ENCODE measurements at regions not wholly inside any gene's neighbourhood (a gene's known extent, or its start where the extent isn't known, plus 50 kb on each side); places are given as distances from the start of the nearest gene placed in this dataset.

DNA sequence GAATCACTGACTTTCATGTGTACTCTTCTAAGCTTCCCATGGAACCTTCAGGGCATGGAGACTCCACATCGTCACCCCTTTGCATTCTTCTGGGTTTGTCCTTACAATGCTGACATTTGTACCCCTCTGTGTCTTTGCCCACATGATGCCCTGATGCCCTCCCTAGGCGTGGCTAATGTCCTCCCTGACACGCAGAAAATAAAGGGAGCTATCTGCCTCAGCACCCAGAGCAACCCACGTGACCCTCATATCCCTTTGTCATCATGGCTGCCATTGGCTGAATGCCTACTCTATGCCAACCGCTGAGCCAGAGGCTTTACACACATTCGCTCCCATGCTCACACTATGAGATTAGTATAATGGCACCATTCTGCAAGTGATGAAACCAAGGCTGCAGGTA is 86.4 kb upstream of the KLHL29 start:
- BruUV-seq (replicated peaks), result no TSS peak
- intact Hi-C loops (cut with micrococcal nuclease; ENCODE audit: unreplicated experiment) (no loop called here), in situ Hi-C loops (cut with HindIII; ENCODE audit: extremely low pct_ligation_motif_present, low pct_unique_long_range_greater_than_20kb) (no loop called here)
- WGBS (ENCODE audit: low lambda C conversion rate), result 18% methylated on average over 6 of the region's 6 CpGs
- H4K20me1 ChIP-seq (ENCODE audit: insufficient read depth, low read length), result no peaks in the 10 kb centered on the region
- no peaks in the 10 kb centered on the region for H3K9me3 ChIP-seq (ENCODE audit: low read length)
- H3K4me3 ChIP-seq (replicated peaks in 1 of 3; ENCODE audit: insufficient read depth in 1 of 3, low read depth in 2 of 3, low read length in 3 of 3), result no peak overlapping the region
- H3K4me1 ChIP-seq (ENCODE audit: insufficient read depth, low read length), result no peaks in the 10 kb centered on the region
- ChIA-PET POLR2A (no interaction called here), CTCF (ENCODE audit: low intra/inter-chr PET ratio, low total read pairs) (no interaction called here)
- no peaks in the 10 kb centered on the region for H3K79me2 ChIP-seq (ENCODE audit: insufficient read depth, low read length)
- no peak for FAIRE-seq
- H3K36me3 ChIP-seq (replicated peaks in 1 of 2; ENCODE audit: control insufficient read depth in 1 of 2, insufficient read depth in 2 of 2, low read length in 2 of 2), result no peaks in the 10 kb centered on the region
- H3K27ac ChIP-seq (ENCODE audit: extremely low read length, insufficient read depth, low read length), result no peak overlapping the region
- no peak for DNase-seq (ENCODE audit: low spot score)
- no peak overlapping the region for H3K4me2 ChIP-seq (ENCODE audit: low read depth, low read length)
- H3K27me3 ChIP-seq (ENCODE audit: control insufficient read depth in 1 of 2, insufficient read depth in 2 of 2, low read length in 2 of 2), result no peaks in the 10 kb centered on the region; a peak in 1 of 5 replicates
- no peak overlapping the region for H2AFZ ChIP-seq (ENCODE audit: low read length)
- no peak for ATAC-seq
- H3K9ac ChIP-seq (ENCODE audit: insufficient read depth, low read depth, low read length), result no peak overlapping the region
- TF ChIP-seq, protein P1, sequence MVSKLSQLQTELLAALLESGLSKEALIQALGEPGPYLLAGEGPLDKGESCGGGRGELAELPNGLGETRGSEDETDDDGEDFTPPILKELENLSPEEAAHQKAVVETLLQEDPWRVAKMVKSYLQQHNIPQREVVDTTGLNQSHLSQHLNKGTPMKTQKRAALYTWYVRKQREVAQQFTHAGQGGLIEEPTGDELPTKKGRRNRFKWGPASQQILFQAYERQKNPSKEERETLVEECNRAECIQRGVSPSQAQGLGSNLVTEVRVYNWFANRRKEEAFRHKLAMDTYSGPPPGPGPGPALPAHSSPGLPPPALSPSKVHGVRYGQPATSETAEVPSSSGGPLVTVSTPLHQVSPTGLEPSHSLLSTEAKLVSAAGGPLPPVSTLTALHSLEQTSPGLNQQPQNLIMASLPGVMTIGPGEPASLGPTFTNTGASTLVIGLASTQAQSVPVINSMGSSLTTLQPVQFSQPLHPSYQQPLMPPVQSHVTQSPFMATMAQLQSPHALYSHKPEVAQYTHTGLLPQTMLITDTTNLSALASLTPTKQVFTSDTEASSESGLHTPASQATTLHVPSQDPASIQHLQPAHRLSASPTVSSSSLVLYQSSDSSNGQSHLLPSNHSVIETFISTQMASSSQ (IDR thresholded peaks at IDR 0.05; ENCODE audit: low read depth), result no peak
- TF ChIP-seq, protein P1 (CRISPR knock-in tag; IDR thresholded peaks at IDR 0.05; ENCODE audit: borderline replicate concordance), result no peak
- TF ChIP-seq YY1 (IDR thresholded peaks at IDR 0.05; ENCODE audit: insufficient read depth, insufficient replicate concordance, low read depth, low read length) (no peak), AFF4 (CRISPR knock-in tag; IDR thresholded peaks at IDR 0.05) (no peak), WIZ (CRISPR knock-in tag; IDR thresholded peaks at IDR 0.05) (no peak), ARHGAP35 (CRISPR knock-in tag; IDR thresholded peaks at IDR 0.05; ENCODE audit: borderline replicate concordance) (no peak), ZBTB14 (CRISPR knock-in tag; IDR thresholded peaks at IDR 0.05) (no peak), ASH2L (IDR thresholded peaks at IDR 0.05; ENCODE audit: insufficient read length, low read depth, low read length) (no peak), KMT2B (CRISPR knock-in tag; IDR thresholded peaks at IDR 0.05) (no peak), ZNF737 (CRISPR knock-in tag; IDR thresholded peaks at IDR 0.05; ENCODE audit: borderline replicate concordance) (no peak), MAZ (IDR thresholded peaks at IDR 0.05; ENCODE audit: borderline replicate concordance, low read depth, low read length) (no peak), MAZ (CRISPR knock-in tag; IDR thresholded peaks at IDR 0.05; ENCODE audit: low read depth) (no peak), ZNF577 (CRISPR knock-in tag; IDR thresholded peaks at IDR 0.05; ENCODE audit: borderline replicate concordance, low read depth) (no peak), TSC22D2 (CRISPR knock-in tag; IDR thresholded peaks at IDR 0.05; ENCODE audit: borderline replicate concordance) (no peak)
- TF ChIP-seq, protein P2, sequence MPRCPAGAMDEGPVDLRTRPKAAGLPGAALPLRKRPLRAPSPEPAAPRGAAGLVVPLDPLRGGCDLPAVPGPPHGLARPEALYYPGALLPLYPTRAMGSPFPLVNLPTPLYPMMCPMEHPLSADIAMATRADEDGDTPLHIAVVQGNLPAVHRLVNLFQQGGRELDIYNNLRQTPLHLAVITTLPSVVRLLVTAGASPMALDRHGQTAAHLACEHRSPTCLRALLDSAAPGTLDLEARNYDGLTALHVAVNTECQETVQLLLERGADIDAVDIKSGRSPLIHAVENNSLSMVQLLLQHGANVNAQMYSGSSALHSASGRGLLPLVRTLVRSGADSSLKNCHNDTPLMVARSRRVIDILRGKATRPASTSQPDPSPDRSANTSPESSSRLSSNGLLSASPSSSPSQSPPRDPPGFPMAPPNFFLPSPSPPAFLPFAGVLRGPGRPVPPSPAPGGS (CRISPR knock-in tag; IDR thresholded peaks at IDR 0.05), result no peak

All from HepG2 (cell line).